ENCODE measurements at regions not wholly inside any gene's neighbourhood (a gene's known extent, or its start where the extent isn't known, plus 50 kb on each side); places are given as distances from the start of the nearest gene placed in this dataset.
A peak's percentile ranks its signal among the peaks of the same experiment; 100 is the strongest.

GRCh38 chr7:34207810-34208209, 302.5 kb downstream of the BMPER start:
- Histone ChIP-seq H3K36me3 (replicated peaks; ENCODE audit: insufficient read depth, low read depth) (no peaks in the 10 kb centered on the region), H3K4me2 (no peak overlapping the region), H3K4me1 (ENCODE audit: insufficient read depth) (no peaks in the 10 kb centered on the region), H3K27ac (no peak overlapping the region), H3K4me3 (no peak overlapping the region), H4K20me1 (ENCODE audit: insufficient read depth, poor library complexity, severe bottlenecking) (no peaks in the 10 kb centered on the region), H3K27me3 (no peaks in the 10 kb centered on the region), H3K79me2 (no peaks in the 10 kb centered on the region), H3K9me3 (ENCODE audit: low read depth) (no peaks in the 10 kb centered on the region), H3K9me2 (replicated peaks; ENCODE audit: insufficient read depth) (no peaks in the 10 kb centered on the region), H2AFZ (no peak overlapping the region)
- TF ChIP-seq EZH2phosphoT487 (IDR thresholded peaks at IDR 0.05; ENCODE audit: low read depth, severe bottlenecking, unreplicated experiment), result no peak
- no peak for TF ChIP-seq EZH2 (IDR thresholded peaks at IDR 0.05; ENCODE audit: borderline replicate concordance)
- TF ChIP-seq CTCF (IDR thresholded peaks at IDR 0.05; ENCODE audit: poor library complexity), result no peak
- 92% methylated on average over 5 of the region's 5 CpGs for WGBS (ENCODE audit: low lambda C conversion rate, missing lambda C conversion rate)
- DNase-seq (ENCODE audit: low spot score), result no peak

- TF ChIP-seq EZH2phosphoT487 (IDR thresholded peaks at IDR 0.05; ENCODE audit: low read depth, severe bottlenecking, unreplicated experiment), result no peak
- DNase-seq (ENCODE audit: low spot score), result no peak
- WGBS (ENCODE audit: low lambda C conversion rate, missing lambda C conversion rate), result 96% methylated on average over 5 of the region's 5 CpGs
These were observed 303.7 kb downstream of the BMPER start for GRCh38 chr7:34208878-34209621.

GRCh38 chr7:34211018-34211417, 305.7 kb downstream of the BMPER start:
- TF ChIP-seq CTCF (IDR thresholded peaks at IDR 0.05; ENCODE audit: poor library complexity), result no peak
- no peak for TF ChIP-seq EZH2phosphoT487 (IDR thresholded peaks at IDR 0.05; ENCODE audit: low read depth, severe bottlenecking, unreplicated experiment)
- TF ChIP-seq EZH2 (IDR thresholded peaks at IDR 0.05; ENCODE audit: borderline replicate concordance), result no peak
- Histone ChIP-seq H3K36me3 (replicated peaks; ENCODE audit: insufficient read depth, low read depth) (no peaks in the 10 kb centered on the region), H3K9me2 (replicated peaks; ENCODE audit: insufficient read depth) (no peaks in the 10 kb centered on the region), H3K79me2 (no peaks in the 10 kb centered on the region), H2AFZ (no peak overlapping the region), H3K4me3 (no peak overlapping the region), H3K4me1 (ENCODE audit: insufficient read depth) (no peaks in the 10 kb centered on the region), H3K4me2 (no peak overlapping the region), H4K20me1 (ENCODE audit: insufficient read depth, poor library complexity, severe bottlenecking) (no peaks in the 10 kb centered on the region), H3K9me3 (ENCODE audit: low read depth) (no peaks in the 10 kb centered on the region), H3K27ac (no peak overlapping the region), H3K27me3 (no peaks in the 10 kb centered on the region)
- peak; percentile 16 for DNase-seq (ENCODE audit: low spot score)

More at GRCh38 chr7:34208878-34209621, 303.7 kb downstream of the BMPER start:
- no peak overlapping the region for H3K4me2 ChIP-seq
- H3K27ac ChIP-seq, result no peak overlapping the region
- no peaks in the 10 kb centered on the region for H3K79me2 ChIP-seq
- no peaks in the 10 kb centered on the region for H3K9me3 ChIP-seq (ENCODE audit: low read depth)
- H2AFZ ChIP-seq, result no peak overlapping the region
- H3K4me1 ChIP-seq (ENCODE audit: insufficient read depth), result no peaks in the 10 kb centered on the region
- H3K9me2 ChIP-seq (replicated peaks; ENCODE audit: insufficient read depth), result no peaks in the 10 kb centered on the region
- H3K27me3 ChIP-seq, result no peaks in the 10 kb centered on the region
- H3K36me3 ChIP-seq (replicated peaks; ENCODE audit: insufficient read depth, low read depth), result no peaks in the 10 kb centered on the region
- H3K4me3 ChIP-seq, result no peak overlapping the region
- no peaks in the 10 kb centered on the region for H4K20me1 ChIP-seq (ENCODE audit: insufficient read depth, poor library complexity, severe bottlenecking)

- TF ChIP-seq EZH2 (IDR thresholded peaks at IDR 0.05; ENCODE audit: borderline replicate concordance) (no peak), CTCF (IDR thresholded peaks at IDR 0.05; ENCODE audit: poor library complexity) (no peak), EZH2phosphoT487 (IDR thresholded peaks at IDR 0.05; ENCODE audit: low read depth, severe bottlenecking, unreplicated experiment) (no peak)
- Histone ChIP-seq H3K4me3 (no peak overlapping the region), H3K79me2 (no peaks in the 10 kb centered on the region), H3K4me2 (no peak overlapping the region), H3K4me1 (ENCODE audit: insufficient read depth) (no peaks in the 10 kb centered on the region), H3K36me3 (replicated peaks; ENCODE audit: insufficient read depth, low read depth) (no peaks in the 10 kb centered on the region), H3K9me3 (ENCODE audit: low read depth) (no peaks in the 10 kb centered on the region), H3K27me3 (no peaks in the 10 kb centered on the region), H3K9me2 (replicated peaks; ENCODE audit: insufficient read depth) (no peaks in the 10 kb centered on the region), H2AFZ (no peak overlapping the region), H3K27ac (no peak overlapping the region), H4K20me1 (ENCODE audit: insufficient read depth, poor library complexity, severe bottlenecking) (no peaks in the 10 kb centered on the region)
- 73% methylated on average over 1 of the region's 1 CpG for WGBS (ENCODE audit: low lambda C conversion rate, missing lambda C conversion rate)
- no peak for DNase-seq (ENCODE audit: low spot score)
These were observed 312.6 kb downstream of the BMPER start for GRCh38 chr7:34217972-34218371.
